ENCODE measurements at regions not wholly inside any gene's neighbourhood (a gene's known extent, or its start where the extent isn't known, plus 50 kb on each side); places are given as distances from the start of the nearest gene placed in this dataset.

DNA sequence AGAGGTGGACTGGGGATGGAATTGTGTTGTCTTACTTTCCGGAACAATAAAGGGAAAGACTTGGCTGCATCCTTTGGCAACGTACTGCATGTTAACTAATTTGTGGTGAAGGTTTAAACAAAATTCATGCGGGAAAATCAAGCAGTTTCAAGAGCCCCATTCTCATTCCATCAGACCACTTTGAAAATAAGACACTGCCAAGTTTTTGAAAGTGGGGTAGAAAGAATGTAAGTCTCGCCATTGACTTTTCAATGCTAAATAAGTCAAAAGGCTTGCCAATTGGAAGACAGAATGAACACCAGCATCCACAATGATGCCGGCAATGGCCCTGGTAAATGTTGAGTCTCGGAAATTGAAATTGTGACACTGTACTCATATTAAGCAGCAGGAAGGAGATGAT is 322.0 kb downstream of the RND3 start:
- Histone ChIP-seq H3K79me2 (ENCODE audit: control insufficient read depth, insufficient read depth, low read length) (no peaks in the 10 kb centered on the region), H3K4me2 (ENCODE audit: insufficient read depth, low read length) (no peak overlapping the region), H3K9ac (replicated peaks; ENCODE audit: extremely low read depth, insufficient read depth, low read length) (no peak overlapping the region), H3K4me1 (ENCODE audit: control insufficient read depth, extremely low read depth, insufficient read depth, low read length) (peaks cover 39% of the 10 kb centered on the region), H3K27me3 (ENCODE audit: control insufficient read depth in 2 of 2, insufficient read depth in 2 of 2, low read length in 2 of 2) (no peaks in the 10 kb centered on the region), H3K4me3 (replicated peaks in 1 of 3; ENCODE audit: insufficient read depth in 1 of 3, low read depth in 1 of 3, low read length in 3 of 3) (no peak overlapping the region), H3K9me1 (replicated peaks; ENCODE audit: control insufficient read depth, extremely low read depth, insufficient read depth, low read length) (no peaks in the 10 kb centered on the region), H3K36me3 (ENCODE audit: control insufficient read depth in 2 of 2, extremely low read depth in 1 of 2, insufficient read depth in 2 of 2, low read length in 2 of 2) (no peaks in the 10 kb centered on the region), H3K9me3 (replicated peaks; ENCODE audit: control insufficient read depth, insufficient read depth, low read length) (no peaks in the 10 kb centered on the region), H4K20me1 (replicated peaks; ENCODE audit: control insufficient read depth, extremely low read depth, insufficient read depth, low read length) (no peaks in the 10 kb centered on the region), H2AFZ (ENCODE audit: low read depth, low read length) (no peak overlapping the region), H3K27ac (ENCODE audit: insufficient read depth, low read depth, low read length) (no peak overlapping the region)
- no peak for TF ChIP-seq FOS (IDR thresholded peaks at IDR 0.05; ENCODE audit: borderline replicate concordance, insufficient read depth, low read length)
- no peak for TF ChIP-seq JUN (IDR thresholded peaks at IDR 0.05; ENCODE audit: borderline replicate concordance, insufficient read depth, insufficient read length, low read depth)
- TF ChIP-seq, protein P1, sequence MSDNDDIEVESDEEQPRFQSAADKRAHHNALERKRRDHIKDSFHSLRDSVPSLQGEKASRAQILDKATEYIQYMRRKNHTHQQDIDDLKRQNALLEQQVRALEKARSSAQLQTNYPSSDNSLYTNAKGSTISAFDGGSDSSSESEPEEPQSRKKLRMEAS (IDR thresholded peaks at IDR 0.05; ENCODE audit: insufficient read depth, insufficient read length): no peak
- TF ChIP-seq MYC (IDR thresholded peaks at IDR 0.05; ENCODE audit: low read depth, low read length): no peak
- TF ChIP-seq POLR2AphosphoS5 (IDR thresholded peaks at IDR 0.05; ENCODE audit: insufficient read depth, low read depth, low read length): no peak
- TF ChIP-seq GATA2 (IDR thresholded peaks at IDR 0.05; ENCODE audit: insufficient read depth, insufficient read length, low read depth, low read length): no peak
- TF ChIP-seq, protein P2, sequence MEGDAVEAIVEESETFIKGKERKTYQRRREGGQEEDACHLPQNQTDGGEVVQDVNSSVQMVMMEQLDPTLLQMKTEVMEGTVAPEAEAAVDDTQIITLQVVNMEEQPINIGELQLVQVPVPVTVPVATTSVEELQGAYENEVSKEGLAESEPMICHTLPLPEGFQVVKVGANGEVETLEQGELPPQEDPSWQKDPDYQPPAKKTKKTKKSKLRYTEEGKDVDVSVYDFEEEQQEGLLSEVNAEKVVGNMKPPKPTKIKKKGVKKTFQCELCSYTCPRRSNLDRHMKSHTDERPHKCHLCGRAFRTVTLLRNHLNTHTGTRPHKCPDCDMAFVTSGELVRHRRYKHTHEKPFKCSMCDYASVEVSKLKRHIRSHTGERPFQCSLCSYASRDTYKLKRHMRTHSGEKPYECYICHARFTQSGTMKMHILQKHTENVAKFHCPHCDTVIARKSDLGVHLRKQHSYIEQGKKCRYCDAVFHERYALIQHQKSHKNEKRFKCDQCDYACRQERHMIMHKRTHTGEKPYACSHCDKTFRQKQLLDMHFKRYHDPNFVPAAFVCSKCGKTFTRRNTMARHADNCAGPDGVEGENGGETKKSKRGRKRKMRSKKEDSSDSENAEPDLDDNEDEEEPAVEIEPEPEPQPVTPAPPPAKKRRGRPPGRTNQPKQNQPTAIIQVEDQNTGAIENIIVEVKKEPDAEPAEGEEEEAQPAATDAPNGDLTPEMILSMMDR (IDR thresholded peaks at IDR 0.05; ENCODE audit: extremely low read depth in 1 of 2, insufficient read depth in 1 of 2, low read depth in 1 of 2, low read length in 2 of 2): no peak
- TF ChIP-seq POLR2A (IDR thresholded peaks at IDR 0.05; ENCODE audit: low read depth, low read length): no peak
- no peak for TF ChIP-seq EZH2 (IDR thresholded peaks at IDR 0.05; ENCODE audit: borderline replicate concordance, low read depth, low read length, severe bottlenecking)
- POLR2A ChIA-PET: no interaction called here
- BruUV-seq (replicated peaks): no TSS peak
- intact Hi-C loops (cut with micrococcal nuclease): no loop called here
- FAIRE-seq (no peak), DNase-seq (ENCODE audit: low read depth, low spot score) (no peak)
- CTCF ChIA-PET: interaction anchor here (1.1 kb wide), 1 partner anchor 18 kb away, joined by 3 read pairs; no protein-coding TSS in a partner anchor
- dilution Hi-C loops (cut with MboI; ENCODE audit: extremely low pct_ligation_motif_present, low sequenced_read_pairs): no loop called here
